ENCODE measurements at regions not wholly inside any gene's neighbourhood (a gene's known extent, or its start where the extent isn't known, plus 50 kb on each side); places are given as distances from the start of the nearest gene placed in this dataset.

GRCh38 chr2:104420420-104420819 lies 433.5 kb upstream of the POU3F3 start:
- H3K9me3 Mint-ChIP-seq: no peaks in the 10 kb centered on the region
- no peak for TF ChIP-seq CTCF (IDR thresholded peaks at IDR 0.05)
- H3K4me1 Mint-ChIP-seq: no peaks in the 10 kb centered on the region
- CTCF ChIA-PET: no interaction called here
- intact Hi-C loops (cut with micrococcal nuclease): no loop called here
- H3K27ac Mint-ChIP-seq: no peak overlapping the region
- POLR2A ChIA-PET: no interaction called here
- H3K4me3 Mint-ChIP-seq: no peak overlapping the region
- no peak for ATAC-seq (ENCODE audit: low read depth)
- H3K27me3 Mint-ChIP-seq: no peaks in the 10 kb centered on the region
- no peak for DNase-seq
- no peaks in the 10 kb centered on the region for H3K36me3 Mint-ChIP-seq (ENCODE audit: low read depth)

DNA sequence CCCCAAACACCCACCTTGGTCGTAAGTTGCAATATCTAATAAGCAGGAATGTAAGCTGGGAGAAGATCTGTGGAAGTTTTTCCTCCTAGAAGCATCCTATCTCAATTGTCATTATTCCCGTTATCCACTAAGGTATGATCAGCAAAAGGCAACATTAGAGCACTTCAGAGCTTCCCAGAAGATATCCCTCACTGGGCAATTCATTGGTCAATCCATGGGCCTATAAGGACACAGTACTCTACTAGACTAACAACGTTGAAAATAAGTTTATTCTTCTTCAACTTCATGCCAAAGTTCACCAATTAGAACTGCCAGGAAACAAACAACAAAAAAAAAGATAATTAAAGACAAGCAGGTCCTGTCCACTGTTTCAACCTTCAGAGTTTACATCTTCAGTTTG lies 433.0 kb upstream of the POU3F3 start:
- DNase-seq (no peak), ATAC-seq (ENCODE audit: low read depth) (no peak)
- Mint-ChIP-seq H3K9me3 (no peaks in the 10 kb centered on the region), H3K4me3 (no peak overlapping the region), H3K4me1 (no peaks in the 10 kb centered on the region), H3K27ac (no peak overlapping the region), H3K27me3 (peaks cover 2% of the 10 kb centered on the region), H3K36me3 (ENCODE audit: low read depth) (no peaks in the 10 kb centered on the region)
- no peak for TF ChIP-seq CTCF (IDR thresholded peaks at IDR 0.05)
- ChIA-PET POLR2A (no interaction called here), CTCF (no interaction called here)
- intact Hi-C loops (cut with micrococcal nuclease): no loop called here

DNA sequence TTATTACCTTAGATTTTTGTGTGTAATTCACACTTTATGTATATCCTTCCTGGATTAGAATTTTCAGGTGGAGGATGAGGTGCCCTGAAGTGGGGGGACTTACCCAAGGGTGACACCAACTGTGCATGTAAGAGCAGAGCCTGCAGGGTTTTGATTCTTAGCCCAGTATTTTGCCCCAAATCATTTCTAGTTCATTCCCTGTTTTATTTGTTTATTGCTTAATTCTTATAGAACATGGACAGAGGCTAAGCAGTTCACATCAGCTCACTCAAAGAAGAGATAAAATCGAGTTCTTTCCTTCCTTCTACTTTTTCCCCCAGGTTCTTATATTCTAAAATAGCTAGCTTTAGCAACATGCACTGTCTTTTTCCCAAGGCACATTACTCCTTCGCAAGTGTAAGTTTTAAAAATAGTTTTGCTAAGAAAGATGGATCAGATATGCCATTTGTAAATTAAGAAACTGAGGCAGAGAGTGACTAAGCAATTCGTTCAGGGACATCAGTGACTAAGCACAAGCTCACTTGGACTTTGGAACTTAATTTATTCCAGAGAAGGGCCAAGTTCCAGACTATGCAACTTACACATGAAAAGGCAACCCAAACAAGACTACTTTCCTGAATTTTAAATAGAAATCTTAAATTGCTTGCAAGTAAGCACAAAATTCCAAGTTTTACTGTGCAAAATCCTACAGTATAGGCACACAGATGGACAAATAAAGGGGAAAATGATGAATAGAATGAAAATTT lies 427.9 kb upstream of the POU3F3 start:
- ChIA-PET POLR2A (no interaction called here), CTCF (no interaction called here)
- no peak for TF ChIP-seq CTCF (IDR thresholded peaks at IDR 0.05)
- no peak for DNase-seq
- H3K4me1 Mint-ChIP-seq: no peaks in the 10 kb centered on the region
- intact Hi-C loops (cut with micrococcal nuclease): no loop called here
- peaks cover 5% of the 10 kb centered on the region for H3K27me3 Mint-ChIP-seq
- no peaks in the 10 kb centered on the region for H3K36me3 Mint-ChIP-seq (ENCODE audit: low read depth)
- no peak for ATAC-seq (ENCODE audit: low read depth)
- no peaks in the 10 kb centered on the region for H3K9me3 Mint-ChIP-seq
- H3K27ac Mint-ChIP-seq: no peak overlapping the region
- H3K4me3 Mint-ChIP-seq: no peak overlapping the region

DNA sequence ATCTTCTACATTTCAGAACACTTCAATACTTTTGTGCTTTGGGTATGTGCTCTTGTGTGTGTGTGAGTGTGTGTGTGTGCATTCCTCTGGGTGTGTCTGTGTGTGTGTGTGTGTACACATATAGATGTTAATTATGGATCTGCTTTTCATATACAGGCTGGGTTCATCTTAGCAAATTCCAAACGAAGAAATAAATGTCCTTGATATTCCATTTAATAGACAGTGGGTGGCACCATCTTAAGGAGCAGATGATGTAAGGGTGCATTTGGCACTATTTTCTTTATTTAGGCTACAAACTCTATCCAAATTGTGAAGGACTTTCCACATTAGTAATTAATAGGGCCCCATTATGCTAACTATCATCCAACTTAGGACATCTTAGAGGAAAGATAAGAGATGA lies 425.8 kb upstream of the POU3F3 start:
- H3K4me1 Mint-ChIP-seq: peaks cover 7% of the 10 kb centered on the region
- H3K4me3 Mint-ChIP-seq: no peak overlapping the region
- ChIA-PET CTCF (no interaction called here), POLR2A (no interaction called here)
- no peaks in the 10 kb centered on the region for H3K36me3 Mint-ChIP-seq (ENCODE audit: low read depth)
- DNase-seq: no peak
- no peaks in the 10 kb centered on the region for H3K9me3 Mint-ChIP-seq
- intact Hi-C loops (cut with micrococcal nuclease): no loop called here
- TF ChIP-seq CTCF (IDR thresholded peaks at IDR 0.05): no peak
- ATAC-seq (ENCODE audit: low read depth): no peak
- H3K27ac Mint-ChIP-seq: no peak overlapping the region
- H3K27me3 Mint-ChIP-seq: peaks cover 12% of the 10 kb centered on the region

GRCh38 chr2:104429639-104430358 lies 424.1 kb upstream of the POU3F3 start:
- Mint-ChIP-seq H3K4me1 (peaks cover 21% of the 10 kb centered on the region), H3K9me3 (no peaks in the 10 kb centered on the region), H3K27me3 (peaks cover 18% of the 10 kb centered on the region), H3K4me3 (no peak overlapping the region), H3K27ac (no peak overlapping the region), H3K36me3 (ENCODE audit: low read depth) (no peaks in the 10 kb centered on the region)
- intact Hi-C loops (cut with micrococcal nuclease): no loop called here
- no peak for TF ChIP-seq CTCF (IDR thresholded peaks at IDR 0.05)
- ChIA-PET POLR2A (no interaction called here), CTCF (no interaction called here)
- DNase-seq (no peak), ATAC-seq (ENCODE audit: low read depth) (no peak)
